ENCODE measurements at regions not wholly inside any gene's neighbourhood (a gene's known extent, or its start where the extent isn't known, plus 50 kb on each side); places are given as distances from the start of the nearest gene placed in this dataset.

DNA sequence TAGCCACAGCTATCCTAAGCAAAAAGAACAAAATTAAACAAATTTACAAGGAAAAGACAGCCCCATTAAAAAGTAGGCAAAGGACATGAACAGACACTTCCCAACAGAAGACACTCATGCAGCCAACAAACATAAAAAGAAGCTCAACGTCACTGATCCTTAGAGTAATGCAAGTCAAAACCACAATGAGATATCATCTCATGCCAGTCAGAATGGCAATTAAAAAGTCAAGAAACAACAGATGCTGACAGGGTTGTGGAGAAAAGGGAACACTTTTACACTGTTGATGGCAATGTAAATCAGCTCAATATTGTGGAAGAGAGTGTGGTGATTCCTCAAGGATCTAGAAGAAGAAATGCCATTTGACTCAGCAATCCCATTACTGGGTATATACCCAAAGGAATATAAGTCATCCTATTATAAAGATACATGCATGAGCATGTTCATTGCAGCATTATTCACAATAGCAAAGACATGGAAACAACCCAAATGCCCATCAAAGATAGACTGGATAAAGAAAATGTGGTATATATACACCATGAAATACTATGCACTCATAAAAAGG lies 163.0 kb upstream of the TET2 start:
- H3K4me1 ChIP-seq (ENCODE audit: control insufficient read depth, extremely low read depth, insufficient read depth, low read length): no peaks in the 10 kb centered on the region
- H3K9me3 ChIP-seq (replicated peaks; ENCODE audit: control insufficient read depth, insufficient read depth, low read length): no peaks in the 10 kb centered on the region
- no peaks in the 10 kb centered on the region for H4K20me1 ChIP-seq (replicated peaks; ENCODE audit: control insufficient read depth, extremely low read depth, insufficient read depth, low read length)
- FAIRE-seq (no peak), DNase-seq (ENCODE audit: low read depth, low spot score) (no peak)
- intact Hi-C loops (cut with micrococcal nuclease): no loop called here
- H3K36me3 ChIP-seq (ENCODE audit: control insufficient read depth in 2 of 2, extremely low read depth in 1 of 2, insufficient read depth in 2 of 2, low read length in 2 of 2): no peaks in the 10 kb centered on the region
- no peak overlapping the region for H2AFZ ChIP-seq (ENCODE audit: low read depth, low read length)
- BruUV-seq (replicated peaks): no TSS peak
- no peaks in the 10 kb centered on the region for H3K9me1 ChIP-seq (replicated peaks; ENCODE audit: control insufficient read depth, extremely low read depth, insufficient read depth, low read length)
- no peak overlapping the region for H3K4me3 ChIP-seq (replicated peaks in 1 of 3; ENCODE audit: insufficient read depth in 1 of 3, low read depth in 1 of 3, low read length in 3 of 3)
- ChIA-PET POLR2A (no interaction called here), CTCF (no interaction called here)
- no peak overlapping the region for H3K9ac ChIP-seq (replicated peaks; ENCODE audit: extremely low read depth, insufficient read depth, low read length)
- no peak overlapping the region for H3K4me2 ChIP-seq (ENCODE audit: insufficient read depth, low read length)
- H3K27me3 ChIP-seq (ENCODE audit: control insufficient read depth in 2 of 2, insufficient read depth in 2 of 2, low read length in 2 of 2): no peaks in the 10 kb centered on the region
- TF ChIP-seq, protein P1, sequence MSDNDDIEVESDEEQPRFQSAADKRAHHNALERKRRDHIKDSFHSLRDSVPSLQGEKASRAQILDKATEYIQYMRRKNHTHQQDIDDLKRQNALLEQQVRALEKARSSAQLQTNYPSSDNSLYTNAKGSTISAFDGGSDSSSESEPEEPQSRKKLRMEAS (IDR thresholded peaks at IDR 0.05; ENCODE audit: insufficient read depth, insufficient read length): no peak
- TF ChIP-seq POLR2AphosphoS5 (IDR thresholded peaks at IDR 0.05; ENCODE audit: insufficient read depth, low read depth, low read length) (no peak), FOS (IDR thresholded peaks at IDR 0.05; ENCODE audit: borderline replicate concordance, insufficient read depth, low read length) (no peak), GATA2 (IDR thresholded peaks at IDR 0.05; ENCODE audit: insufficient read depth, insufficient read length, low read depth, low read length) (no peak), JUN (IDR thresholded peaks at IDR 0.05; ENCODE audit: borderline replicate concordance, insufficient read depth, insufficient read length, low read depth) (no peak), EZH2 (IDR thresholded peaks at IDR 0.05; ENCODE audit: borderline replicate concordance, low read depth, low read length, severe bottlenecking) (no peak)
- H3K79me2 ChIP-seq (ENCODE audit: control insufficient read depth, insufficient read depth, low read length): no peaks in the 10 kb centered on the region
- dilution Hi-C loops (cut with MboI; ENCODE audit: extremely low pct_ligation_motif_present, low sequenced_read_pairs): no loop called here
- no peak overlapping the region for H3K27ac ChIP-seq (ENCODE audit: insufficient read depth, low read depth, low read length)

DNA sequence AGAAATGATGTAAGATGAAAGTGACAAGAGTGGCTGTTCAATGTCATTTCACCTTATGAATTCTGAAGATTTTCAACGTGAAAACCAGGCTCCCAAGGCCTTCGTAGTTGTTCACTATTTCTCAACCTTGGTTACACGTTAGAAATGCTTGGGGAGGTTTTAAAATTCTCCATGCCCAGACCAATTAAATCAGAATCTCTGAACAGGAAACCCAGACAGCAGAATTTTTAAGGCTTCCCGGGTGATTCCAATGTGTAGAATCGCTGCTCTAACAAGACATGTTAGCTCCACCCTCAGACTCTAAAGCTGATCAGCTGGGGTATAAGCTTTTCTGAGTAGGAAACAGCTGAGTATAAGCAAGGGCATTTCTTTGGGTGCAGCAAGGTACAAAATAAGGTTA lies 160.4 kb upstream of the TET2 start:
- Histone ChIP-seq H3K4me1 (ENCODE audit: control insufficient read depth, extremely low read depth, insufficient read depth, low read length) (no peaks in the 10 kb centered on the region), H3K9me1 (replicated peaks; ENCODE audit: control insufficient read depth, extremely low read depth, insufficient read depth, low read length) (no peaks in the 10 kb centered on the region), H3K4me2 (ENCODE audit: insufficient read depth, low read length) (no peak overlapping the region), H2AFZ (ENCODE audit: low read depth, low read length) (no peak overlapping the region), H3K9ac (replicated peaks; ENCODE audit: extremely low read depth, insufficient read depth, low read length) (no peak overlapping the region), H3K9me3 (replicated peaks; ENCODE audit: control insufficient read depth, insufficient read depth, low read length) (no peaks in the 10 kb centered on the region), H3K36me3 (ENCODE audit: control insufficient read depth in 2 of 2, extremely low read depth in 1 of 2, insufficient read depth in 2 of 2, low read length in 2 of 2) (no peaks in the 10 kb centered on the region), H3K4me3 (replicated peaks in 1 of 3; ENCODE audit: insufficient read depth in 1 of 3, low read depth in 1 of 3, low read length in 3 of 3) (no peak overlapping the region), H3K79me2 (ENCODE audit: control insufficient read depth, insufficient read depth, low read length) (no peaks in the 10 kb centered on the region), H3K27me3 (ENCODE audit: control insufficient read depth in 2 of 2, insufficient read depth in 2 of 2, low read length in 2 of 2) (no peaks in the 10 kb centered on the region), H4K20me1 (replicated peaks; ENCODE audit: control insufficient read depth, extremely low read depth, insufficient read depth, low read length) (no peaks in the 10 kb centered on the region), H3K27ac (ENCODE audit: insufficient read depth, low read depth, low read length) (no peak overlapping the region)
- ChIA-PET CTCF (no interaction called here), POLR2A (no interaction called here)
- dilution Hi-C loops (cut with MboI; ENCODE audit: extremely low pct_ligation_motif_present, low sequenced_read_pairs): no loop called here
- intact Hi-C loops (cut with micrococcal nuclease): no loop called here
- TF ChIP-seq, protein P1 (IDR thresholded peaks at IDR 0.05; ENCODE audit: insufficient read depth, insufficient read length): no peak
- TF ChIP-seq GATA2 (IDR thresholded peaks at IDR 0.05; ENCODE audit: insufficient read depth, insufficient read length, low read depth, low read length) (no peak), EZH2 (IDR thresholded peaks at IDR 0.05; ENCODE audit: borderline replicate concordance, low read depth, low read length, severe bottlenecking) (no peak), FOS (IDR thresholded peaks at IDR 0.05; ENCODE audit: borderline replicate concordance, insufficient read depth, low read length) (no peak), POLR2A (IDR thresholded peaks at IDR 0.05; ENCODE audit: low read depth, low read length) (no peak), JUN (IDR thresholded peaks at IDR 0.05; ENCODE audit: borderline replicate concordance, insufficient read depth, insufficient read length, low read depth) (no peak), MYC (IDR thresholded peaks at IDR 0.05; ENCODE audit: low read depth, low read length) (no peak), POLR2AphosphoS5 (IDR thresholded peaks at IDR 0.05; ENCODE audit: insufficient read depth, low read depth, low read length) (no peak)
- TF ChIP-seq, protein P2, sequence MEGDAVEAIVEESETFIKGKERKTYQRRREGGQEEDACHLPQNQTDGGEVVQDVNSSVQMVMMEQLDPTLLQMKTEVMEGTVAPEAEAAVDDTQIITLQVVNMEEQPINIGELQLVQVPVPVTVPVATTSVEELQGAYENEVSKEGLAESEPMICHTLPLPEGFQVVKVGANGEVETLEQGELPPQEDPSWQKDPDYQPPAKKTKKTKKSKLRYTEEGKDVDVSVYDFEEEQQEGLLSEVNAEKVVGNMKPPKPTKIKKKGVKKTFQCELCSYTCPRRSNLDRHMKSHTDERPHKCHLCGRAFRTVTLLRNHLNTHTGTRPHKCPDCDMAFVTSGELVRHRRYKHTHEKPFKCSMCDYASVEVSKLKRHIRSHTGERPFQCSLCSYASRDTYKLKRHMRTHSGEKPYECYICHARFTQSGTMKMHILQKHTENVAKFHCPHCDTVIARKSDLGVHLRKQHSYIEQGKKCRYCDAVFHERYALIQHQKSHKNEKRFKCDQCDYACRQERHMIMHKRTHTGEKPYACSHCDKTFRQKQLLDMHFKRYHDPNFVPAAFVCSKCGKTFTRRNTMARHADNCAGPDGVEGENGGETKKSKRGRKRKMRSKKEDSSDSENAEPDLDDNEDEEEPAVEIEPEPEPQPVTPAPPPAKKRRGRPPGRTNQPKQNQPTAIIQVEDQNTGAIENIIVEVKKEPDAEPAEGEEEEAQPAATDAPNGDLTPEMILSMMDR (IDR thresholded peaks at IDR 0.05; ENCODE audit: extremely low read depth in 1 of 2, insufficient read depth in 1 of 2, low read depth in 1 of 2, low read length in 2 of 2): no peak
- no peak for FAIRE-seq
- BruUV-seq (replicated peaks): no TSS peak
- no peak for DNase-seq (ENCODE audit: low read depth, low spot score)

All from endothelial cell of umbilical vein (primary cell).